Natural killer cell (primary cell): ENCODE measurements at regions not wholly inside any gene's neighbourhood (a gene's known extent, or its start where the extent isn't known, plus 50 kb on each side); places are given as distances from the start of the nearest gene placed in this dataset.

Experiments
- ATAC-seq, 3 donors: fragments of 150-1000 bp in 2 of 3; fragments of 200-7000 bp in 1 of 3; cut with Tn5 transposase; 1 replicate in 1 of 3; 2 replicates in 2 of 3; pipeline ENCODE4 v1.10.0; 2021; ENCODE audit warnings: mild to moderate bottlenecking in 2 of 3, moderate library complexity in 2 of 3
- DNase-seq, 2 donors: peaks; one replicate each; pipeline versions ENCODE4 v3.0.0 to v3.0.0-alpha.2; 2013 to 2021; ENCODE audit warnings: mixed read lengths in 1 of 2
- H3K27ac ChIP-seq: one replicate; pipeline ENCODE4 v1.5.1; 2013; ENCODE audit warnings: mild to moderate bottlenecking, low read length
- H3K27me3 ChIP-seq: one replicate; pipeline ENCODE4 v1.6.1; 2013; ENCODE audit warnings: low read length; ENCODE audit not compliant: control insufficient read depth, insufficient read depth
- H3K36me3 ChIP-seq: one replicate; pipeline ENCODE4 v1.6.1; 2013; ENCODE audit warnings: low read length; ENCODE audit not compliant: control insufficient read depth, insufficient read depth
- H3K4me1 ChIP-seq: one replicate; pipeline ENCODE4 v1.6.1; 2013; ENCODE audit warnings: low read length; ENCODE audit not compliant: control insufficient read depth, insufficient read depth
- H3K4me3 ChIP-seq: one replicate; pipeline ENCODE4 v1.5.1; 2013; ENCODE audit warnings: low read length
- H3K9me3 ChIP-seq: one replicate; pipeline ENCODE4 v1.6.1; 2013; ENCODE audit warnings: low read length; ENCODE audit not compliant: control insufficient read depth, insufficient read depth
- H3K27ac Mint-ChIP-seq, 2 donors: one replicate each; pipeline ENCODE4 v1.8.0; 2022; ENCODE audit warnings: mild to moderate bottlenecking in 2 of 2, mixed read lengths in 2 of 2, moderate library complexity in 1 of 2
- H3K27me3 Mint-ChIP-seq, 2 donors: one replicate each; pipeline ENCODE4 v1.8.0; 2022; ENCODE audit warnings: low read depth in 2 of 2, mixed read lengths in 2 of 2
- H3K36me3 Mint-ChIP-seq: one replicate; pipeline ENCODE4 v1.8.0; 2022; ENCODE audit warnings: mixed read lengths
- H3K4me1 Mint-ChIP-seq, 2 donors: one replicate each; pipeline ENCODE4 v1.8.0; 2022; ENCODE audit warnings: mixed read lengths in 2 of 2
- H3K4me3 Mint-ChIP-seq: one replicate; pipeline ENCODE4 v1.8.0; 2022; ENCODE audit warnings: mild to moderate bottlenecking, moderate library complexity, mixed read lengths
- H3K9me3 Mint-ChIP-seq, 2 donors: one replicate each; pipeline ENCODE4 v1.8.0; 2022; ENCODE audit warnings: mixed read lengths in 2 of 2
- WGBS: methylation state at CpG from one replicate; pipeline ENCODE4 v1.1.7; 2013; ENCODE audit warnings: missing lambda C conversion rate; ENCODE audit not compliant: insufficient coverage; 5-methylcytosine and 5-hydroxymethylcytosine counted together
- intact Hi-C: fragments of 100-400 bp; cut with micrococcal nuclease; formaldehyde crosslinking; loops from one replicate; pipeline ENCODE4 v1.14.2; 2022
- TF ChIP-seq, protein P1 (sequence below): fragments of 200-600 bp; IDR thresholded peaks from one replicate; pipeline ENCODE4 v1.8.0; 2022; ENCODE audit warnings: antibody characterized with exemption

DNA sequence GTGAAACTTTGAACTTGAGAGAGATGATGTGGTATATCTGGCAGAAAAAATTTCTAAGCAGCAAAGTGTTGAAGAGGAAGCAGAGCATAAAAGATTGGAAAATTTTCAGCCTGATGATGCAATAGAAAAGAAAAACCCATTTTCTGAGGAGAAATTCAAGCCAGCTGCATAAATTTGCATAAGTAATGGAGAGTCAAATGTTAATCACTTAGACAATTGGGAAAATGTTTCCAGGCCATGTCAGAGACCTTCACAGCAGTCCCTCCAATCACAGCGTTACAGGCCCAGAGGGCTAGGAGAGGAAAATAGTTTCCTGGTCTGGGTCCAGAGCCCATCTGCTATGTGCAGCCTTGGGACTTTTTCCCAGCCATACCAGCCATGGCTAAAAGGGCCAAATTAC lies 469.0 kb upstream of the FOXG1 start:
- intact Hi-C loops, result no loop called here
- Histone ChIP-seq H3K4me1 (no peaks in the 10 kb centered on the region), H3K4me3 (no peak overlapping the region), H3K9me3 (peaks cover 21% of the 10 kb centered on the region), H3K36me3 (no peaks in the 10 kb centered on the region), H3K27me3 (no peaks in the 10 kb centered on the region), H3K27ac (no peak overlapping the region)
- peaks cover 10 to 18% of the 10 kb centered on the region in 2 donors for H3K9me3 Mint-ChIP-seq
- 85% methylated on average over 1 of the region's 1 CpG for WGBS
- TF ChIP-seq, protein P1, sequence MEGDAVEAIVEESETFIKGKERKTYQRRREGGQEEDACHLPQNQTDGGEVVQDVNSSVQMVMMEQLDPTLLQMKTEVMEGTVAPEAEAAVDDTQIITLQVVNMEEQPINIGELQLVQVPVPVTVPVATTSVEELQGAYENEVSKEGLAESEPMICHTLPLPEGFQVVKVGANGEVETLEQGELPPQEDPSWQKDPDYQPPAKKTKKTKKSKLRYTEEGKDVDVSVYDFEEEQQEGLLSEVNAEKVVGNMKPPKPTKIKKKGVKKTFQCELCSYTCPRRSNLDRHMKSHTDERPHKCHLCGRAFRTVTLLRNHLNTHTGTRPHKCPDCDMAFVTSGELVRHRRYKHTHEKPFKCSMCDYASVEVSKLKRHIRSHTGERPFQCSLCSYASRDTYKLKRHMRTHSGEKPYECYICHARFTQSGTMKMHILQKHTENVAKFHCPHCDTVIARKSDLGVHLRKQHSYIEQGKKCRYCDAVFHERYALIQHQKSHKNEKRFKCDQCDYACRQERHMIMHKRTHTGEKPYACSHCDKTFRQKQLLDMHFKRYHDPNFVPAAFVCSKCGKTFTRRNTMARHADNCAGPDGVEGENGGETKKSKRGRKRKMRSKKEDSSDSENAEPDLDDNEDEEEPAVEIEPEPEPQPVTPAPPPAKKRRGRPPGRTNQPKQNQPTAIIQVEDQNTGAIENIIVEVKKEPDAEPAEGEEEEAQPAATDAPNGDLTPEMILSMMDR, result no peak
- DNase-seq (no peak), ATAC-seq (no peak)
- no peak overlapping the region for H3K4me3 Mint-ChIP-seq
- no peaks in the 10 kb centered on the region for H3K27me3 Mint-ChIP-seq
- no peaks in the 10 kb centered on the region for H3K4me1 Mint-ChIP-seq
- no peak overlapping the region for H3K27ac Mint-ChIP-seq
- peaks cover 13% of the 10 kb centered on the region for H3K36me3 Mint-ChIP-seq

DNA sequence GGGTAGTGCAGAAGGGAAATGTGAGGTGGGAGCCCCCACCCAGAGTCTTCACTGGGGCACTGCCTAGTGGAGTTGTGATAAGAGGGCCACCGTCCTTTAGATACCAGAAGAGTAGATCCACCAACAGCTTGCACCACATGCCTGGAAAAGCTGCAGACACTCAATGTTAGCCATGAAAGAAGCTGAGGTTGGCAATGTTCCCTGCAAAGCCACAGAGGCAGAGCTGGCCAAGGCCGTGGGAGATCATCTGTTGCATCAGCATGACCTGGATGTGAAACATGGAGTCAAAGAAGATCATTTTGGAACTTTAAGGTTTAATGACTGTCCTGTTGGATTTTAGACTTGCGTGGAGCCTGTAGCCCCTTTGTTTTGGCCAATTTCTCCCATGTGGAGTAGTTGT lies 468.4 kb upstream of the FOXG1 start:
- Mint-ChIP-seq H3K4me1 (no peaks in the 10 kb centered on the region), H3K27ac (no peak overlapping the region), H3K27me3 (no peaks in the 10 kb centered on the region), H3K9me3 (peaks cover 10 to 20% of the 10 kb centered on the region in 2 donors), H3K36me3 (peaks cover 13% of the 10 kb centered on the region), H3K4me3 (no peak overlapping the region)
- ATAC-seq, result no peak
- H3K4me3 ChIP-seq, result no peak overlapping the region
- intact Hi-C loops, result no loop called here
- H3K27me3 ChIP-seq, result no peaks in the 10 kb centered on the region
- TF ChIP-seq, protein P1, result no peak
- H3K9me3 ChIP-seq, result peaks cover 21% of the 10 kb centered on the region
- H3K4me1 ChIP-seq, result no peaks in the 10 kb centered on the region
- no peaks in the 10 kb centered on the region for H3K36me3 ChIP-seq
- no peak for DNase-seq
- H3K27ac ChIP-seq, result no peak overlapping the region
- 73% methylated on average over 3 of the region's 3 CpGs for WGBS

DNA sequence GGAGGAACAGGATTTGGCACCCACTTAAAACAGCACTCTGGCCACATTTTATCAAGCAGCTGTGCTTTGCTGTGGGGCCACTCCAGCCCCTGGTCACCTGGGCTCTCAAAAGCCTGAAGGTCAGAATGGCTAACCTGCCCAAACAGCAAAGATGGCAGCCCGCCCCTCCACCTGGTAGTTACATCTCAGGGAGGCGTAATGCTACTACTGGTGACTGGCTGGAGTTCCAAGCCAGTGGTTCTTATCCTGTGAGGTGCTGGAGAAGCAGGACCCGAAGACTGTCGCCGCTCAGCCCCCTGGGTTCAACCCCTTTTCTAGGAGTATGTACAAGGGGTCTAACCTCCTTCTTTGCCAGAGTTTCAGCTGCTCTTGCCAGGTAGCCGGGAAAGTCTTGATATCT lies 467.4 kb upstream of the FOXG1 start:
- no peak overlapping the region for H3K27ac ChIP-seq
- H3K4me3 ChIP-seq, result no peak overlapping the region
- 85% methylated on average over 6 of the region's 6 CpGs for WGBS
- H3K9me3 ChIP-seq, result peaks cover 21% of the 10 kb centered on the region
- no peaks in the 10 kb centered on the region for H3K36me3 ChIP-seq
- Mint-ChIP-seq H3K36me3 (peaks cover 6% of the 10 kb centered on the region), H3K27me3 (no peaks in the 10 kb centered on the region), H3K4me3 (no peak overlapping the region), H3K4me1 (no peaks in the 10 kb centered on the region), H3K27ac (no peak overlapping the region), H3K9me3 (peaks cover 6 to 17% of the 10 kb centered on the region in 2 donors)
- TF ChIP-seq, protein P1, result no peak
- intact Hi-C loops, result no loop called here
- no peaks in the 10 kb centered on the region for H3K4me1 ChIP-seq
- ATAC-seq (no peak), DNase-seq (no peak)
- H3K27me3 ChIP-seq, result no peaks in the 10 kb centered on the region

DNA sequence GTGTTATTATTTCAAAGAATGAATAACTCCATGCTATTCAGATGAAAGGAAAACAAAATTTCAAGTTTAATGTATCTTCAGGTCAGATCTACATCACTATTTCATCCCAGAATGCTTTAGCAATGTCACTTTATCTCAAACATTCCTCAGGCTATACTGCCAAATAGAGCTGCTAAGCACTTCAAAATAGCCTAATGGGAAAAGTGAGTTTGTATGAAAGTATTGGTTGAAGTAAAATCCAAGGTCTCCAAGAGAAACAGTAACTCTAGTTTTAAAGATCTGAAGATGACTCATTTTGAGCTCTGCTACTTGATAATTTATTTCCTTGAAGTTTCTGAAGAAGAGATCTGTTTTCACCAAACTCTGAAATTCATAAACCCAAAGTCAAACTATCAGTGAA lies 466.2 kb upstream of the FOXG1 start:
- H3K4me3 ChIP-seq, result no peak overlapping the region
- no peak overlapping the region for H3K27ac ChIP-seq
- no peaks in the 10 kb centered on the region for H3K36me3 ChIP-seq
- no peaks in the 10 kb centered on the region for H3K27me3 Mint-ChIP-seq
- no peaks in the 10 kb centered on the region for H3K4me1 ChIP-seq
- H3K9me3 Mint-ChIP-seq, result peaks cover 6 to 12% of the 10 kb centered on the region in 2 donors
- peaks cover 16% of the 10 kb centered on the region for H3K9me3 ChIP-seq
- TF ChIP-seq, protein P1, result no peak
- no peaks in the 10 kb centered on the region for H3K27me3 ChIP-seq
- no peak for DNase-seq
- H3K36me3 Mint-ChIP-seq, result no peaks in the 10 kb centered on the region
- H3K4me3 Mint-ChIP-seq, result no peak overlapping the region
- H3K4me1 Mint-ChIP-seq, result no peaks in the 10 kb centered on the region
- ATAC-seq, result no peak
- intact Hi-C loops, result no loop called here
- H3K27ac Mint-ChIP-seq, result no peak overlapping the region
